Hepatocyte (in vitro differentiated cells): ENCODE measurements at regions not wholly inside any gene's neighbourhood (a gene's known extent, or its start where the extent isn't known, plus 50 kb on each side); places are given as distances from the start of the nearest gene placed in this dataset.

Experiments used
- DNase-seq: peaks from one replicate; pipeline ENCODE4 v3.0.0-alpha.2; 2016; ENCODE audit warnings: low spot score
- H2AFZ ChIP-seq: fragments of 200-600 bp; sonication (generic); 2 replicates; pipeline ENCODE4 v1.6.0; 2016; ENCODE audit warnings: antibody characterized with exemption, mild to moderate bottlenecking
- H3K27ac ChIP-seq: fragments of 200-600 bp; sonication (generic); 2 replicates; pipeline ENCODE4 v1.5.1; 2016; ENCODE audit warnings: mild to moderate bottlenecking
- H3K27me3 ChIP-seq: fragments of 200-600 bp; sonication (generic); 2 replicates; pipeline ENCODE4 v1.6.1; 2016
- H3K36me3 ChIP-seq: fragments of 200-600 bp; sonication (generic); replicated peaks from 2 replicates; pipeline ENCODE4 v1.5.1; 2016; ENCODE audit warnings: low read depth; ENCODE audit not compliant: insufficient read depth
- H3K4me1 ChIP-seq: fragments of 200-600 bp; sonication (generic); 2 replicates; pipeline ENCODE4 v1.5.1; 2016; ENCODE audit warnings: mild to moderate bottlenecking, moderate library complexity; ENCODE audit not compliant: insufficient read depth
- H3K4me2 ChIP-seq: fragments of 200-600 bp; sonication (generic); 2 replicates; pipeline ENCODE4 v1.6.0; 2016
- H3K4me3 ChIP-seq: fragments of 200-600 bp; sonication (generic); 2 replicates; pipeline ENCODE4 v1.5.1; 2016; ENCODE audit warnings: mild to moderate bottlenecking
- H3K79me2 ChIP-seq: fragments of 200-600 bp; sonication (generic); 2 replicates; pipeline ENCODE4 v1.6.0; 2017; ENCODE audit warnings: mild to moderate bottlenecking
- H3K9me2 ChIP-seq: fragments of 200-600 bp; sonication (generic); replicated peaks from 2 replicates; pipeline ENCODE4 v1.6.0; 2017; ENCODE audit warnings: mild to moderate bottlenecking; ENCODE audit not compliant: insufficient read depth
- H3K9me3 ChIP-seq: fragments of 200-600 bp; sonication (generic); 2 replicates; pipeline ENCODE4 v1.5.1; 2016; ENCODE audit warnings: low read depth, mild to moderate bottlenecking
- H4K20me1 ChIP-seq: fragments of 200-600 bp; sonication (generic); 2 replicates; pipeline ENCODE4 v1.6.0; 2016; ENCODE audit warnings: mild to moderate bottlenecking; ENCODE audit not compliant: insufficient read depth, poor library complexity, severe bottlenecking
- CTCF ChIP-seq: fragments of 200-600 bp; sonication (generic); IDR thresholded peaks from 2 replicates; pipeline ENCODE4 v1.5.1; 2016; ENCODE audit warnings: antibody characterized with exemption, mild to moderate bottlenecking; ENCODE audit not compliant: poor library complexity
- EZH2 ChIP-seq: fragments of 200-600 bp; sonication (generic); IDR thresholded peaks from 2 replicates; pipeline ENCODE4 v1.6.1; 2016; ENCODE audit warnings: antibody characterized with exemption, mild to moderate bottlenecking, borderline replicate concordance
- EZH2phosphoT487 ChIP-seq: fragments of 200-600 bp; sonication (generic); IDR thresholded peaks from one replicate; pipeline ENCODE4 v1.6.1; 2018; ENCODE audit warnings: antibody characterized with exemption, mild to moderate bottlenecking, low read depth, moderate library complexity; ENCODE audit not compliant: unreplicated experiment, severe bottlenecking
- WGBS: methylation state at CpG from one replicate; pipeline ENCODE4 v1.1.6; 2016; ENCODE audit warnings: low lambda C conversion rate; ENCODE audit errors: missing lambda C conversion rate; 5-methylcytosine and 5-hydroxymethylcytosine counted together

DNA sequence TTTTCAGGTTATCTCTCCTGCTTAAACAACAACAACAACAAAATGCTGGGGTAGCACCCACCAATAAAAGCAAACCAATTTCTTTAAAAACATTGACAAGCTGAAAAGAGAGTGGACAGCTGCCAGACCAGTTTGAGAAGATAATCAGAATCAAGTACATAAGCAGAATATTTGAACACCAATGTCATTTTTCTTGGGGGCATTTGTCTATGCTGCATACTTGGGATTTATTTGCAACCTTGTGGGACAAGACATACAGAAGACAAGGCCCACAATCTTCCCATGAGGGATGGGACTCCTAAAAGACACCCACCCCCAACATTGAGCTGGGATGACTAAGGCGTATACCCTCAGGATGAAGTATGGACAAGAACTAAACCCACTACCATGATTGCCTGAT lies 62.2 kb upstream of the NXPH2 start:
- H3K9me3 ChIP-seq: no peaks in the 10 kb centered on the region
- no peaks in the 10 kb centered on the region for H4K20me1 ChIP-seq
- no peak overlapping the region for H3K4me2 ChIP-seq
- no peaks in the 10 kb centered on the region for H3K79me2 ChIP-seq
- no peaks in the 10 kb centered on the region for H3K4me1 ChIP-seq
- no peak for DNase-seq
- H3K27me3 ChIP-seq: no peaks in the 10 kb centered on the region
- TF ChIP-seq EZH2 (no peak), CTCF (no peak), EZH2phosphoT487 (no peak)
- H2AFZ ChIP-seq: no peak overlapping the region
- H3K4me3 ChIP-seq: no peak overlapping the region
- no peaks in the 10 kb centered on the region for H3K9me2 ChIP-seq
- 88% methylated on average over 1 of the region's 1 CpG for WGBS
- H3K27ac ChIP-seq: no peak overlapping the region
- H3K36me3 ChIP-seq: no peaks in the 10 kb centered on the region

DNA sequence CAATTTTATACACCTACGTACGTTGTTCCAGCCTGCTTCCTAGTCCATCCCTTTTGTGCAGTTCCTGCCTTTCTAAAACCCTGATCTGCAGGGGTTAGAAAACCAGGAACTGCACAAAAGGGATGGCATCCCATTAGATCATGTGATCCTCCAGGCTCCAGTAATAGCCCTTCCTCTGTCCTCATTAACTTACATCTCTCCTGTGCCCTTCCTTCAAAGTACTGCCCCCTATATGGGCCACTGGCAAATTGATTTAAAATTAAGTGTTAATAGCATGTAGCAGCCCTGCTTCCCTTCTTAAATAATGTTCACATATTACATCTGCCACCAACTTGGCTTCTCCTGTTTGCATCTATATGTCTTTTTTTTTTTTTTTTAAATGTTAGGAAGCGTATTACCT lies 61.3 kb upstream of the NXPH2 start:
- Histone ChIP-seq H3K9me3 (no peaks in the 10 kb centered on the region), H4K20me1 (no peaks in the 10 kb centered on the region), H3K4me1 (no peaks in the 10 kb centered on the region), H3K36me3 (no peaks in the 10 kb centered on the region), H3K27ac (no peak overlapping the region), H3K9me2 (no peaks in the 10 kb centered on the region), H2AFZ (peak overlapping the region; percentile 17), H3K79me2 (no peaks in the 10 kb centered on the region), H3K4me2 (no peak overlapping the region), H3K4me3 (no peak overlapping the region), H3K27me3 (no peaks in the 10 kb centered on the region)
- no peak for TF ChIP-seq EZH2phosphoT487
- no peak for TF ChIP-seq CTCF
- TF ChIP-seq EZH2: no peak
- 82% methylated on average over 3 of the region's 3 CpGs for WGBS
- no peak for DNase-seq

GRCh38 chr2:138838851-138839620 lies 58.8 kb upstream of the NXPH2 start:
- WGBS: 75% methylated on average over 6 of the region's 6 CpGs
- no peaks in the 10 kb centered on the region for H3K79me2 ChIP-seq
- no peaks in the 10 kb centered on the region for H3K27me3 ChIP-seq
- H2AFZ ChIP-seq: no peak overlapping the region
- H3K4me3 ChIP-seq: no peak overlapping the region
- TF ChIP-seq CTCF (no peak), EZH2 (no peak), EZH2phosphoT487 (no peak)
- no peak for DNase-seq
- no peaks in the 10 kb centered on the region for H3K4me1 ChIP-seq
- no peaks in the 10 kb centered on the region for H3K36me3 ChIP-seq
- H3K27ac ChIP-seq: no peak overlapping the region
- H3K9me3 ChIP-seq: no peaks in the 10 kb centered on the region
- H4K20me1 ChIP-seq: no peaks in the 10 kb centered on the region
- H3K9me2 ChIP-seq: no peaks in the 10 kb centered on the region
- H3K4me2 ChIP-seq: no peak overlapping the region
